Gastrocnemius medialis (tissue), 4 donors: ENCODE measurements at regions not wholly inside any gene's neighbourhood (a gene's known extent, or its start where the extent isn't known, plus 50 kb on each side); places are given as distances from the start of the nearest gene placed in this dataset.

Source experiments
- CTCF ChIP-seq, 5 experiments: fragments of 450-650 bp in 3 of 5; fragments of 200-600 bp in 2 of 5; sonication (generic) in 2 of 5; IDR thresholded peaks in 4 of 5; conservative IDR thresholded peaks in 1 of 5; 1 replicate in 4 of 5; 2 replicates in 1 of 5; pipeline ENCODE4 v1.5.1; 2016 to 2019; ENCODE audit warnings: antibody characterized with exemption in 5 of 5, mild to moderate bottlenecking in 3 of 5, moderate library complexity in 3 of 5
- POLR2A ChIP-seq, 2 donors: fragments of 450-650 bp; IDR thresholded peaks; one replicate each; pipeline ENCODE4 v1.6.1; 2017; ENCODE audit warnings: antibody characterized with exemption in 2 of 2, mild to moderate bottlenecking in 2 of 2, moderate library complexity in 2 of 2

- TF ChIP-seq CTCF (IDR thresholded peaks at IDR 0.05 in 4 of 5, conservative IDR thresholded peaks at IDR 0.05 in 1 of 5): no peak
- TF ChIP-seq POLR2A (IDR thresholded peaks at IDR 0.05): no peak
Observed at GRCh38 chr2:154565433-154565832, 133.1 kb upstream of the KCNJ3 start.
